ENCODE measurements at regions not wholly inside any gene's neighbourhood (a gene's known extent, or its start where the extent isn't known, plus 50 kb on each side); places are given as distances from the start of the nearest gene placed in this dataset.

GRCh38 chr5:67512758-67513157, 316.2 kb upstream of the CD180 start:
- TF ChIP-seq CTCF (IDR thresholded peaks at IDR 0.05), result no peak
- TF ChIP-seq POLR2A (IDR thresholded peaks at IDR 0.05), result no peak
- no peak for TF ChIP-seq POLR2AphosphoS5 (IDR thresholded peaks at IDR 0.05; ENCODE audit: insufficient read depth in 1 of 2, low read depth in 1 of 2)

Measured in vagina (tissue), 2 donors.